ENCODE measurements at regions not wholly inside any gene's neighbourhood (a gene's known extent, or its start where the extent isn't known, plus 50 kb on each side); places are given as distances from the start of the nearest gene placed in this dataset.

- DNase-seq = no peak
These were observed 262.5 kb downstream of the SLITRK6 start for GRCh38 chr13:85536706-85537105.

DNA sequence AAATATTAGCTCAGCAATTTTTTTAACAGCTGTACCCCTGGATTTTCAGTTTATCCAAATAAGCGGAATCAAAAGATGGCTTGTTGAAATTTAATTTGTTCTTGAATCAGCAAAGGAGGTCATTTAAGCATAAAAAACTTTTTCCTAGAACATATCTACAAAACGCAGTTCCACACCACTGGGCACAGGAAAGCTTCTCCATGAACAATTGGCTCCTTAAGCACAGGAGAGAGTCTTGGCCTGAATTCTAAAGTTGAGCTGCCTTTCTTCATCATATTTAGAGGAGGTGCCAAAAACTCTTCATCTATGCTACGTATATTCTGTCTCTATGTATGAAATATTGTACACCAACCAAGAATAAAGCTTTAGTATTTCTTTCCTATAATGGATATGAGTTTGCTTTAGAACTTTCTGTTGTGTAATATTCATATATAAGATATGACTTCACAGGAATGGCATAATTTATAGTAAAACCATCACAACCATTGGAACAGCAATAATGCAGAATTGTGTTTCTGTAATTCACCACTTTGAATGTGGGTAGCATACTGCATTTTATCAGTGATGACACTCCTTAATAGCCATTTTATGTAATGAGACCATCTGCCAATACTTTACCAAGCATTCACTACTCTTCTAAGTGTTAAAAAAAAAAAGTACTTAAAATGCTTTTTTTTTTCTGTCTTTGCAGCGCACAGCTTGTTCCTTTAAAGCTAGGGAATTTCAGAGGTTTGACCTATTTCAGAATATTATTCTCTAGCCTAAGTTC is 263.7 kb downstream of the SLITRK6 start:
- no peak for DNase-seq

- no peak for DNase-seq
These were observed 265.3 kb downstream of the SLITRK6 start for GRCh38 chr13:85533911-85534310.

GRCh38 chr13:85529218-85529594 is 270.0 kb downstream of the SLITRK6 start:
- DNase-seq = no peak

GRCh38 chr13:85528491-85529217 is 270.6 kb downstream of the SLITRK6 start:
- peak in 4 of 14 donors; percentile 2 to 37 (median 12) for DNase-seq

GRCh38 chr13:85527316-85527715 is 271.9 kb downstream of the SLITRK6 start:
- DNase-seq = no peak

DNA sequence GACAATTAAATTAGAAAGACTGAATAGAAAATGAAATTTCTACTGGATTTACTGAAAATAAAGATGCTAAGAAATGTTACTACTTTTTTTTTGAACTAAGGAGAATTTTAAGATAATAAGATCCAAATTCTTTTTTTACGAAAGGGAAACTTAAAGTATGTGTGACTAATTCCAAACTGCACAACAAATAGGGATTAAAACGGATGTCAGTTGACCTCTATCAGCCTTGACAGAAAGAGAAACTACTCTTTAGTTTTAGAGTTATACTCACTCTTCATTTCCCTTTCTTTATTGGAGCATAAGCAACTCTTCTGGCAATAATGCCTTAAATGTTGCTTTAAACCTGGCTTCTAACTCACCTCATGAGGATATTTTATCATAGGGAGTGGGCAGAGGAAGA is 273.8 kb downstream of the SLITRK6 start:
- no peak for DNase-seq

- DNase-seq = no peak
These were observed 277.6 kb downstream of the SLITRK6 start for GRCh38 chr13:85521657-85522056.

DNA sequence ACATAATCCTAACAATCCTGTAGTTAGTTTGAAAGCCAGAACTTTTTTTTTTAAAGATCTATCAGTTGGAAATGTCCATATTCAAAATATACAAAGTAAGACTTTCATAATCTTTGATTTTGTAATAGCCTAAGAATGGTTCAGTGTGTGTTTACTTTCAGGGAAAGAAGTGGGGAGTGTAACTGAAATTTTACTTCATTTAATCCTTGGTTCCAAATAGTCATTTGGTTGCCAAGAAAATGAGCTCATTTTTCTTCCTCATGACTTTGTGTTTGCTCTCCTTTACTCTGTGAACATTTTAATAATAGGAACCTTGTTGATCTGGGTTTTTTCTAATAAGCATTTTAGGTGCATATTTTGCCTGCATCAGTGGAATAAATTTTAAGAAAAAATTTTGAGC is 278.8 kb downstream of the SLITRK6 start:
- DNase-seq = no peak

GRCh38 chr13:85519363-85519762 is 279.9 kb downstream of the SLITRK6 start:
- DNase-seq = no peak

DNA sequence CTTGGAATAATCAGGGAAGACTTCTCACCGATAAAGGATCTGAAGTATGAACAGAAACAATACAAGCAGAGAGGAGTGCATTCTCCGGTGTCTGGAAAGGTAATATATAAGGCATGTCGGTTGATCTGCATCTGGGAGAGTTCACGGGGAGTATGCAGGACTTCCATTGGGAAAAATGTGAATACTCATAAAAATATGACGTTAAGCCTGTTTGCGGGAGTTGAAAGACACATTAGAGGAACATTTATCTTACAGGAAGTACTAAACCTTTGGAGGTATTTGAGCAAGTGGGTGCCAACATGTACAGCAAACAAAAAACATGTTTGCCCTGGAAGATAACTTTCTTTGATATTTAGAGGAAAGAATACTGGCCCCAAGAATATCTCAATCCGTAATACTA is 286.8 kb downstream of the SLITRK6 start:
- no peak for DNase-seq

- no peak for DNase-seq
These were observed 289.7 kb downstream of the SLITRK6 start for GRCh38 chr13:85509512-85509911.

- DNase-seq = no peak
These were observed 290.4 kb downstream of the SLITRK6 start for GRCh38 chr13:85508683-85509329.

- DNase-seq = no peak
These were observed 295.4 kb downstream of the SLITRK6 start for GRCh38 chr13:85503797-85504196.

- no peak for DNase-seq
These were observed 297.6 kb downstream of the SLITRK6 start for GRCh38 chr13:85501616-85502015.

DNA sequence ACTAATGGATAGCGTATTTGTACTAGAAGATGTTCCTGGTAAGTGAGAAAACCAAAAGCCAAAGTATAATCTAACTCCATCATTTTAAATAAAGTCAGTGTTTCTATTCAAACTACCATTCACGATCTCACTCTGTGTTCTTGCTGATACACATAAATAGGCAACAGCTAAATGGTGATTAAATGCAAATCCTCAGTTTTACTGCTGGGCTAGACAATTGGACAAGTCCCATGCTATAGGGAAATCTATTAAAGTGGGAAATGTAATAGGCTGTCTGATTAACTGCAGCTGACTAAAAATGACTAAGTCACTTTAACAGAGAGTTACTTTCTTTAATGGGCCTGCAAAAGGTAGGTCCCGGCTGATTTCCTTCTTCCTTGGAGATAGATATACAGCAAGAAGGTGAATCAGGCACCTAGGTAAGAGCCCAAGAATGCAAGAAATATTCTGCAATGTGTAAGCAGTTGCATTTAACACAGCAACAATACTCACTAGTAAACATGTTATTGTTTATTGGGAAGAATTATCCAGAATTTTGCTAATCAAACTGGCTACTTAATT is 298.4 kb downstream of the SLITRK6 start:
- DNase-seq = no peak

GRCh38 chr13:85498774-85499173 is 300.4 kb downstream of the SLITRK6 start:
- no peak for DNase-seq

DNA sequence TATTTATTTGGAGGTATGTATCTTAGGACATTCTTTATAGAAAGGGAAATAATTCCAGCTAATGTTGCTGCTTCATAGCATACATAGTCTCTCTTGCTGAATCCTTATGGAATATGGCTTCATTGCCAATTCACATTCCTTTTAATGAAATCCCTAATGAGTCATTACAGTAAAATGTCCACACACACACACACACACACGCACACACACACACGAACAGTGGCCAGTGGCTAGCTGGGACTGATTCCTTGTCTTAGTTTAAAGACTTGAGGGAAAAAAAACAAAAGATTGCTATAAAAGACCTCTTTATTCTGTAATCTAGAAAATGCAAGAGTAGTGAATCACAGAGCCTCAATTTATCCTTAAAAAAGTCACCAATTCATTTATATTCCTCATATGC is 301.6 kb downstream of the SLITRK6 start:
- no peak for DNase-seq

GRCh38 chr13:85492283-85492682 is 306.9 kb downstream of the SLITRK6 start:
- no peak for DNase-seq

GRCh38 chr13:85486663-85487062 is 312.6 kb downstream of the SLITRK6 start:
- DNase-seq = no peak

- no peak for DNase-seq
These were observed 326.1 kb downstream of the SLITRK6 start for GRCh38 chr13:85473144-85473543.

DNA sequence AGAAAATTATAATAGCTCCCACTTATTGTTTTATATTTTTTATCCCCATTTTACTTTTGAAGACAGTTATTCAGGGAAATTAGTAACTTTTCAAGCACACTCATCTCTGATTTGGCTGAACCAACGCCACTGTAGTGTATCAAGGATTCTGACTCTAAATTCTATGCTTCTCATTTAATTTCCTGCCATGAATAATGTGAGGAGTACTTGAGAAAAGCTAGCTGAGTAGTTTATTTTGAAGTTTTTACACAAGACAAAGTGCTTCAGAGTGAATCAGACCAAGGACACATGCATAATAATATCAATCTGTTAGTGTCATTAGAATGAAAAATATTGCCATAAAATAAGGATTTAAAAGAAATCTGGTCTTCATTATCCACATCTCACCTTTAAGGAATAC is 329.9 kb downstream of the SLITRK6 start:
- no peak for DNase-seq

DNA sequence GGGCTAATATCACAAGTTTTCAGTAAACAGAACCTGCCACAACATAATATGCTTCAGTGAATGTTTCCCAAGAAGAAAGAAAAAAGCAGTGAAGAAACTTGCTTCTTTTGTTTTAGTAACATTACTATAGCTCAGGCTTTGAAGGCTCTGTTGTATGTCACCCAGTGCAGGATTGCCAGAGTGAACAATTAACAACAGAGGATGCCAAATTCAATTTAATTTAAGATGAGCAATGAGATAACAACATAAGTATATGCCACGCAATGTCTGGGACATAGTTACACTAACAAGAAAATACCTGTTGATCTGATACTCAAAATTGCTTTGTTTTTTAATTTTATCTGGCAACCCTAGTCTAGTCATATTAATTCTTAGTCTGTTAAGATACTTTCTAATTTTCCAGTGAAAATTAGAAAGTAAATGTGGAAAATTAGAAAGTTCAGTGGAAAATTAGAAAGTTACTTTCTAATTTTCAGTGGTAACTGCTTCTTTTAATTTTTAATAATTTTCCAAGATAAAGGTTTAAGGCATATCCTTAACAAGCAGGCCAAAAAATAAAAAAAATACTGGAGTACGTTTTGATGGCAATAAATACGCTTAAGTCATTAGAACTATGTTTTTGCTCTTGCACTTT is 336.3 kb downstream of the SLITRK6 start:
- DNase-seq = no peak
